ENCODE measurements at regions not wholly inside any gene's neighbourhood (a gene's known extent, or its start where the extent isn't known, plus 50 kb on each side); places are given as distances from the start of the nearest gene placed in this dataset.

DNA sequence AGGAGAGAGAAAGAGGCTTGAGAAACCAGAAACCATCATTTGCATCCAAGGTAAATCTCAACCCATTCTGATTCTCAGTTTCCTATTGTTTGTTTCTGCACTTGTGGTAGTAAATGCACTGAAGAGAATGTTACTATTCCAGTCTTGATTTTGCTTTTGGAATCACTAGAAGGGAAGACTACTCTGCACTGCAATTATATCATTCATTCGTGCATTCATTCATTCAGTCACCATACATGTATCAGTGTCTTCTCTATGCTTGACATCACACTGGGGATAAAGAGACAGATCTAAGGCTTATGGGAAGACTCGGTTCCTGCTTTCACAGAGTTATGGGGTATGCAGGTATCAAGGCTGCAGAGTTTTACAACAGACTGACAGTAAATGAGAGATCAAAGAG lies 90.3 kb upstream of the EGLN3 start:
- no peak overlapping the region for H3K27ac ChIP-seq (ENCODE audit: low read length)

DNA sequence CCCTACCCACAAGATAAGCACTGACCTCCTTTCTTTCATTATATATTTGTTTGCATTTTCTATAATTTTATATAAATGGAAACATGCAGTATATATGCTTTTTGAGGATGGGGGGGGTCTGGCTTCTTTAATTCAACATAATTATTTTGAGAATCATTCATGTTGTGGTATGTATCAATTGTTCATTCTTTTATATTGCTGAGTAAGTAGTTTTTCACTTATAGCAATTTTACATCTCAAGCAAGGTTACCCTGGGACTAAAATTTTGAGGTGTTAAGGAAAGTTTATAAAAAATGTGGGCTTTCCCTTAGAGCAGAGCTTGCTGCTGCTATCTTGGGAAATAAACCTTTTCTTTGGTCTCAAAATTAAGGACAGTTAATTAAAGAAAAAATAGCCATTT lies 89.9 kb upstream of the EGLN3 start:
- no peak overlapping the region for H3K9ac ChIP-seq (ENCODE audit: low read length)
- H3K27me3 ChIP-seq (ENCODE audit: control insufficient read depth, insufficient read depth, low read length): no peaks in the 10 kb centered on the region
- no peaks in the 10 kb centered on the region for H3K9me3 ChIP-seq (ENCODE audit: control insufficient read depth, low read depth, low read length)
- H3K4me1 ChIP-seq (ENCODE audit: control insufficient read depth, low read depth, low read length): no peaks in the 10 kb centered on the region
- H3K36me3 ChIP-seq (ENCODE audit: control insufficient read depth, low read depth, low read length): no peaks in the 10 kb centered on the region
- no peak overlapping the region for H3K4me3 ChIP-seq (ENCODE audit: low read length)
- H3K27ac ChIP-seq (ENCODE audit: low read length): no peak overlapping the region

More for the DNA sequence above, 90.3 kb upstream of the EGLN3 start:
- no peaks in the 10 kb centered on the region for H3K4me1 ChIP-seq (ENCODE audit: control insufficient read depth, low read depth, low read length)
- no peak overlapping the region for H3K4me3 ChIP-seq (ENCODE audit: low read length)
- H3K27me3 ChIP-seq (ENCODE audit: control insufficient read depth, insufficient read depth, low read length): no peaks in the 10 kb centered on the region
- no peaks in the 10 kb centered on the region for H3K9me3 ChIP-seq (ENCODE audit: control insufficient read depth, low read depth, low read length)
- no peak overlapping the region for H3K9ac ChIP-seq (ENCODE audit: low read length)
- no peaks in the 10 kb centered on the region for H3K36me3 ChIP-seq (ENCODE audit: control insufficient read depth, low read depth, low read length)

DNA sequence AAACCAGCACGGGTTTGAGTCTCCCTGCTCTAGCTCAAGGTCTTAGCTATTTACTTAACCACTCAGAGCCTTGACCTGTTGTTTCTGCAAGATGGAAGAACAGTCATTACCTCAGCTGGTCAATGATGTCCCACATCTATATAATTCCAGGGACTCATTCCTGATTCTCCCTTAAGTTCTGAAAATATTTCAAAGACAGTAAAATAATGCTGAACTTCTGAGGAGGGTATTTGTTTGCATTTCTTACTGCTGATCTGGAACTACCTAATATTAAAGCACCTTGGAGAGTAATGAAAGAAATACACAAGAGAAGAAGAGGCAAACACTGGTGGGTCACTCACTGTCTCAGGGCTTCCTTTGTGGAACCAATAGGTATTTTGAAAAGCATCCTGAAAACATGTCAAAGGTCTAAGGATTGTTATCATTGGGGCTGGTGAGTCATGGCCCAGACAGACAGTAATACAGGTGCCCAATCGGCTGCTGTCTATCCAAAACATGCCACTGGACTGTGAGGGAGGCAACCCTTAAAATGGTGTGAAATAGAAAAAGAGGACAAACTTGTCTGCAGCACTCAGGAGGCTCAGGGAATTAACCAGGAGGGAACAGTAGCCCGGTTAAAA lies 88.7 kb upstream of the EGLN3 start:
- Histone ChIP-seq H3K9ac (ENCODE audit: low read length) (no peak overlapping the region), H3K27me3 (ENCODE audit: control insufficient read depth, insufficient read depth, low read length) (no peaks in the 10 kb centered on the region), H3K36me3 (ENCODE audit: control insufficient read depth, low read depth, low read length) (no peaks in the 10 kb centered on the region), H3K4me3 (ENCODE audit: low read length) (no peak overlapping the region), H3K9me3 (ENCODE audit: control insufficient read depth, low read depth, low read length) (no peaks in the 10 kb centered on the region), H3K27ac (ENCODE audit: low read length) (no peak overlapping the region), H3K4me1 (ENCODE audit: control insufficient read depth, low read depth, low read length) (no peaks in the 10 kb centered on the region)

DNA sequence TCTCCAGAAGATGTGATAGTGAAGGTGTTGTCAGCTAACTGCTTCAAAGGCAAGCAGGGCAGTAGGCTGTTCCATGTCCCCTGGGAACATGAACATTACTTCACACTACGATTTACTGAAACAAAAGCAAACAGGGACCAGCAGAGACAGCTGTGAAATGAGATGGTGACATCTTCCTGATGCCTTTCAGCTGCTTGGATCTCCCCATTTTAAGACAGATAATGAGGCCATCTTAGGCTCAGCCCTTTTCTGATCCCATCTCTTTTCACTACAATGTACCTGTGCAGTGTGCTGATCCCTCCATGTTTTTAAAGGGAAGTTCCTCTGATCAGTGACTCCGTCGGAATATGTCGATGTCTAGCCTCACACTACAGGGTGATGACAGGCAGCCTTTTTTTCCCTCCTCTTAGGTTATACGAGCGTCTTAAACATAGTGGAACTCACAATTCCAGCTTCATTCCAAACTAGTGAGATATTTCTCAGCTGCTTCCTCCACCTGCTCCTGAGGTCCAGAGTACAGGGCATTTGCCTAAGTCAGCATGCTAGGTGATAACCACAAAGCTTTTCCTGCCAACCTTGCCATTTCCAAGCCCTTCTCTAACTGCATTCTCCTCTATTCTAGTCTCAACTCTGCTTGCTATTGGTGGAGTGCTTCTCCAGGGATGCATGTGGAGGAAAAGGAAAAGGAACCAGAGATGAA lies 87.6 kb upstream of the EGLN3 start:
- Histone ChIP-seq H3K9ac (ENCODE audit: low read length) (no peak overlapping the region), H3K27ac (ENCODE audit: low read length) (no peak overlapping the region), H3K36me3 (ENCODE audit: control insufficient read depth, low read depth, low read length) (no peaks in the 10 kb centered on the region), H3K9me3 (ENCODE audit: control insufficient read depth, low read depth, low read length) (no peaks in the 10 kb centered on the region), H3K27me3 (ENCODE audit: control insufficient read depth, insufficient read depth, low read length) (no peaks in the 10 kb centered on the region), H3K4me1 (ENCODE audit: control insufficient read depth, low read depth, low read length) (no peaks in the 10 kb centered on the region), H3K4me3 (ENCODE audit: low read length) (no peak overlapping the region)

DNA sequence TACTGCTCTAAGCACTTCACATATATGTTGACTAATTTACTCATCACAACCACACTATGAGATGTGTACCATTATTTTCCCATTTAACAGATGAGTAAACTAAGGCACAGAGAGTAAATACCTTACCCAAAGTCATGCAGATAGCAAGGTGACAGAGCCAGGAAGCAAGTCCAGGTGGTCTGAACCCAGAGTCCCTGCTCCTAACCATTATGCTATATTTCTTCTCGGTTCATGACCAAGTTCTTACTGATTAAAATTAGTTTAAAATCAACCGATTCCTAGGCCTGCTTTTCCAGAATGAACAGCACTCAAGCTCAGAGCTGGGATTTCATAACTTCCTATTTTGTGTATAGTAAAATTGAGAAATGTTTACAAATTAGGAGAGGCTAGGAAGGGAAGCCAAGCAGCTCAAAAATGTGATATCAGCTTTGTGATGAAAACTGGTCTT lies 85.5 kb upstream of the EGLN3 start:
- H3K27me3 ChIP-seq (ENCODE audit: control insufficient read depth, insufficient read depth, low read length): no peaks in the 10 kb centered on the region
- H3K4me3 ChIP-seq (ENCODE audit: low read length): no peak overlapping the region
- H3K36me3 ChIP-seq (ENCODE audit: control insufficient read depth, low read depth, low read length): no peaks in the 10 kb centered on the region
- no peak overlapping the region for H3K27ac ChIP-seq (ENCODE audit: low read length)
- H3K9me3 ChIP-seq (ENCODE audit: control insufficient read depth, low read depth, low read length): no peaks in the 10 kb centered on the region
- no peaks in the 10 kb centered on the region for H3K4me1 ChIP-seq (ENCODE audit: control insufficient read depth, low read depth, low read length)
- no peak overlapping the region for H3K9ac ChIP-seq (ENCODE audit: low read length)

DNA sequence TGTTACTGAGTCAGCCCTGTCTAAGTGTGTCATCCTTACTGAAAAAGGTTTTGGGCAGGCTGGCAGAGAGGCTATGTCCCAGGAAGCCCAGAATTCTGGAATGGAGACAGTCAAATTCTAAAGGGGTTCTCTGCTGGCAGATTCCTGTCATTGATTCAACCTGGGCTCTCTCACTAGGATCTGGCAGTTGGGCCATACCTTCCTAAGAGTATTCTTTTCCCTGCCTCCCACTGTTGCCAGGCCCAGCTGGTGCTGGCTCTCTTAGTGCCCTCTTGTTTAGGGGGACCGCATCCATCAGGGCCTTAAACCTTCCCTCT lies 85.0 kb upstream of the EGLN3 start:
- Histone ChIP-seq H3K9ac (ENCODE audit: low read length) (no peak overlapping the region), H3K36me3 (ENCODE audit: control insufficient read depth, low read depth, low read length) (no peaks in the 10 kb centered on the region), H3K27ac (ENCODE audit: low read length) (no peak overlapping the region), H3K4me3 (ENCODE audit: low read length) (no peak overlapping the region), H3K9me3 (ENCODE audit: control insufficient read depth, low read depth, low read length) (no peaks in the 10 kb centered on the region), H3K4me1 (ENCODE audit: control insufficient read depth, low read depth, low read length) (no peaks in the 10 kb centered on the region), H3K27me3 (ENCODE audit: control insufficient read depth, insufficient read depth, low read length) (no peaks in the 10 kb centered on the region)

DNA sequence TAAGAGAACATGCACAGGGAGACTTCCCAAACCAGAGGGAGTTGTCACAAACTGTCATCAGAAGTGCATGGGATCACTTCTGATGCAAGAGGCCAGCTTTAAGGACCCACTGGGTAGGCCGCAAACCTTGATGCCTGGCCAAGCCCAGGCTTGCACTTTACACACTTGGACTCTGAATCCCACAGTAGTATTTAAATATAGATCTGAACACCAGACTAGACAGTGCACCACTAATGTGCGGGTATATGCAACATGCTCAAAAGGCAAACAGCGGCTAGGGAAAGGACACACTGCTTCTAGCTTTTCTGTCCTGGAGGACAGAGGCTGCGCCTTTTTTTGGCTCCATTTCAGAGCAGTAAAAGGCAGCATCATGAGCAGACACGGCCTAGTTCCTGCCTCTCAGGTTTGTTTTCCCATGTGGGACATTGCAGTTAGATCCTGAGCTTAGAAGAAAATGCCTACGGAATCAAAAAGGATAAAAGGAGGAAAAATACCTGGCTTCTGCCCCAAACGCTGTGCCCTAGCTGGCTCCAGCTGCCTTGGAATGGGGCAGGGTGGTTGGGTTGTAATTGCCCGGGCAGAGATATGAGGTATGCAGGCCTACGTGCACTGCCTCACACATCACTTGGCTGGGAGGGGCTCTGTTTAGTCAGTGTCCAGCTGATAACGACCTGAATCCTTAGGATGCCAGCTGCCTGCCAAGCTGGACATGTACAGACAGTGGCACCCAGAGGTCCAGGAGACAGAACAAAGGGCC lies 84.5 kb upstream of the EGLN3 start:
- H3K36me3 ChIP-seq (ENCODE audit: control insufficient read depth, low read depth, low read length): no peaks in the 10 kb centered on the region
- H3K4me3 ChIP-seq (ENCODE audit: low read length): no peak overlapping the region
- H3K27ac ChIP-seq (ENCODE audit: low read length): no peak overlapping the region
- H3K4me1 ChIP-seq (ENCODE audit: control insufficient read depth, low read depth, low read length): no peaks in the 10 kb centered on the region
- H3K27me3 ChIP-seq (ENCODE audit: control insufficient read depth, insufficient read depth, low read length): no peaks in the 10 kb centered on the region
- no peaks in the 10 kb centered on the region for H3K9me3 ChIP-seq (ENCODE audit: control insufficient read depth, low read depth, low read length)
- H3K9ac ChIP-seq (ENCODE audit: low read length): no peak overlapping the region

DNA sequence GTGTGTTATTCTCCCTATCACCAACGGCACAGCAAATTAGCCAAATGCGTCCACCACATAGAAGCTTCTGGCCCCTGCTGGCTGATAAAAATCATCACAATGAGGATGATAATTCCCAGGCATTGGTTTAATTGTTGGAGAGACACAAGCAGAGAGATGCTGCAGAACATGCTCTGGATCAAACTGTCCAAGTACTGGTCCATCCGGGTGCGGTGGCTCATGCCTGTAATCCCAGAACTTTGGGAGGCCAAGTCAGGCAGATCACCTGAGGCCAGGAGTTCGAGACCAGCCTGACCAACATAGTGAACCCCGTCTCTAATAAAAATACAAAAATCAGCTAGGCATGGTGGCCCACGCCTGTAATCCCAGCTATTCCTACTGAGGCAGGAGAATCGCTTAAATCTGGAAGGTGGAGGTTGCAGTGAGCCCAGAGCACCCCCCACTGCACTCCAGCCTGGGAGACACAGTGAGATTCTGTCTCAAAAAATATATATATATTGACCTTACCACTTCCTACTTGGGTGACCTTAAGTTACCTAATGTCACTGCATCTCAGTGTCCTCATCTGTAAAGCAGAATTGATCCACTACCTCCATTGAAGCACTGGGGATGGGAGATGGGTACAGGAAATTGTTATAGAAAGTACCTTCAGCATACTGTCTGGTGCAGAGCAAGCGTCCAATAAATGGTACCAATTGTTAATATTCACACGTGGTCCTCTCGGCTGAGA lies 83.7 kb upstream of the EGLN3 start:
- H3K4me3 ChIP-seq (ENCODE audit: low read length): no peak overlapping the region
- no peaks in the 10 kb centered on the region for H3K27me3 ChIP-seq (ENCODE audit: control insufficient read depth, insufficient read depth, low read length)

DNA sequence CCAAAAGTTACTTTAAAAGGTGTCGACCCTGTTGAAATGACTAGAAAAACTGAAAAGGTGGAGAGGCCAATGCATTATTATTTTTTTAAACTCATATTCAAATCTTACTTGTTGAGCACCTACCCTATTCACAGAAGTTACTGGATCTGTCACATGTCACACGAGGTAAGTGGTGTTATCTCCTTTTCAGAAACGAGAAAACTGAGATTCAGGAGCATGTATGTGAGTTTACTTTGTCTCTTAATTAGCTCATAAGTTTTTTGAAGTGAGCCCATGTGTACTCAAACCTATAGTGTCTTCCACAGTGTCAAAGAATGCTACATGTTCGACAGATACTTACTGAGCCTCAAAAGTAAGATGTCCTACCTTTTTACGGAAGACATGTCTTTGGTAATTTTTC lies 81.8 kb upstream of the EGLN3 start:
- no peak overlapping the region for H3K27ac ChIP-seq (ENCODE audit: low read length)
- H3K36me3 ChIP-seq (ENCODE audit: control insufficient read depth, low read depth, low read length): no peaks in the 10 kb centered on the region
- H3K9ac ChIP-seq (ENCODE audit: low read length): no peak overlapping the region
- H3K27me3 ChIP-seq (ENCODE audit: control insufficient read depth, insufficient read depth, low read length): no peaks in the 10 kb centered on the region
- H3K4me1 ChIP-seq (ENCODE audit: control insufficient read depth, low read depth, low read length): peaks cover 3% of the 10 kb centered on the region
- no peak overlapping the region for H3K4me3 ChIP-seq (ENCODE audit: low read length)
- no peaks in the 10 kb centered on the region for H3K9me3 ChIP-seq (ENCODE audit: control insufficient read depth, low read depth, low read length)

More for the DNA sequence above, 83.7 kb upstream of the EGLN3 start:
- Histone ChIP-seq H3K36me3 (ENCODE audit: control insufficient read depth, low read depth, low read length) (no peaks in the 10 kb centered on the region), H3K27ac (ENCODE audit: low read length) (no peak overlapping the region), H3K9ac (ENCODE audit: low read length) (no peak overlapping the region), H3K4me1 (ENCODE audit: control insufficient read depth, low read depth, low read length) (peaks cover 1% of the 10 kb centered on the region), H3K9me3 (ENCODE audit: control insufficient read depth, low read depth, low read length) (no peaks in the 10 kb centered on the region)

DNA sequence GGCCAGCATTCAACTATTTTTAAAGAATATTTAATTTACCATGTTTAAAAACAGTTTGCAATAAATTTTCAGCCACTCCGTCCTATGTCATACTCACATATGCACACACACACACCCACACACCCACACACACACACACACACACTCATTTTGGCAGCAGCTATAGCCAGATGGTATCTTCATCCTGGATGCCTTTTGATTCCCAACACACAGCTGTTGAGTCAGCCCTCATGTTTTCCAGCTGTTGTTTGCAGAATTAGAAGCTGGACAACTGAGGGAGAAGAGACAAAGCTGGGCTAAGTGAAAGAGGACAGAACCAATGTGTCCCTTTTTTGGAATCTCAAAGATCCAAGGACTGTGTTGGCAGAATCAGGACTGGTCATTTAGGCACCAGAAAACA lies 80.0 kb upstream of the EGLN3 start:
- Histone ChIP-seq H3K4me1 (ENCODE audit: control insufficient read depth, low read depth, low read length) (peaks cover 3% of the 10 kb centered on the region), H3K4me3 (ENCODE audit: low read length) (no peak overlapping the region), H3K36me3 (ENCODE audit: control insufficient read depth, low read depth, low read length) (no peaks in the 10 kb centered on the region), H3K27me3 (ENCODE audit: control insufficient read depth, insufficient read depth, low read length) (no peaks in the 10 kb centered on the region), H3K9me3 (ENCODE audit: control insufficient read depth, low read depth, low read length) (no peaks in the 10 kb centered on the region), H3K9ac (ENCODE audit: low read length) (no peak overlapping the region), H3K27ac (ENCODE audit: low read length) (no peak overlapping the region)

DNA sequence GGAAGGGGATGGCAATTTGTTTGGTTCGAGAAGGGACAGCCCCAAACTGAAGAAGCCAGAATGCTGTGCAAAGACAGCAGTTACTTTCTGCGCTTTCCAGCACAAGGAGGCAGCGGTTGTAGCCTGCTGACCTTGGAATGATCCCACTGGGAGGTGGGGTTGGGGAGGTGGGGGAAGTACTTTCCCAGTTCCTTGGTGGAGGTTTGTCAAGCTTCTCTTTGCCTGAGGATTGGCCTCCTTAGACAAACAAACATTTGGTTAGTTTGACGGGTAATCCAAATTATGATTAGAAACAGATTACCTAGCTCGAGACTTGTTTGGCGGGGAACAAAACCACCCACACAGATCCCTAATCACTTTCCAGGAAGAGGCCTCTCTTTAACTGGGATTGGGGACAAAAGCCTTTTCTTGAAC lies 79.1 kb upstream of the EGLN3 start:
- no peak overlapping the region for H3K9ac ChIP-seq (ENCODE audit: low read length)
- H3K27ac ChIP-seq (ENCODE audit: low read length): no peak overlapping the region
- H3K27me3 ChIP-seq (ENCODE audit: control insufficient read depth, insufficient read depth, low read length): no peaks in the 10 kb centered on the region
- peaks cover 3% of the 10 kb centered on the region for H3K4me1 ChIP-seq (ENCODE audit: control insufficient read depth, low read depth, low read length)
- no peaks in the 10 kb centered on the region for H3K9me3 ChIP-seq (ENCODE audit: control insufficient read depth, low read depth, low read length)
- H3K36me3 ChIP-seq (ENCODE audit: control insufficient read depth, low read depth, low read length): no peaks in the 10 kb centered on the region
- H3K4me3 ChIP-seq (ENCODE audit: low read length): no peak overlapping the region
